MCF 10A (cell line): ENCODE measurements at regions not wholly inside any gene's neighbourhood (a gene's known extent, or its start where the extent isn't known, plus 50 kb on each side); places are given as distances from the start of the nearest gene placed in this dataset.

Source experiments
- BruUV-seq: library from RNA; stranded (reverse); fragments of 400-500 nt; replicated peaks from 2 replicates; lab custom pipeline; 2021; lab: Mats Ljungman, UMichigan
- CTCF ChIA-PET: fragments of 300-600 bp; sonication (Branson Sonifier 250); formaldehyde crosslinking; extraction: SDS; loops from one replicate; lab custom pipeline; 2021; ENCODE audit warnings: antibody characterized with exemption, inconsistent platforms; lab: Yijun Ruan, JAX
- POLR2A ChIA-PET: fragments of 300-600, 350-650 bp; sonication (Branson Sonifier 250); formaldehyde crosslinking; extraction: SDS; loops from one replicate; lab custom pipeline; 2020; ENCODE audit warnings: antibody characterized with exemption, inconsistent platforms; lab: Yijun Ruan, JAX
- DNase-seq: peaks from one replicate; pipeline ENCODE4 v3.0.0-alpha.2; 2018; ENCODE audit not compliant: unreplicated experiment
- H3K27ac Mint-ChIP-seq: one replicate; pipeline ENCODE4 v1.8.0; 2022; ENCODE audit warnings: mild to moderate bottlenecking, low read depth, mixed read lengths; ENCODE audit not compliant: unreplicated experiment
- H3K27me3 Mint-ChIP-seq: one replicate; pipeline ENCODE4 v1.8.0; 2022; ENCODE audit warnings: mixed read lengths; ENCODE audit not compliant: insufficient read depth, unreplicated experiment
- H3K36me3 Mint-ChIP-seq: one replicate; pipeline ENCODE4 v1.8.0; 2022; ENCODE audit warnings: mild to moderate bottlenecking, moderate library complexity, mixed read lengths; ENCODE audit not compliant: insufficient read depth, unreplicated experiment
- H3K4me1 Mint-ChIP-seq: one replicate; pipeline ENCODE4 v1.8.0; 2022; ENCODE audit warnings: mixed read lengths; ENCODE audit not compliant: insufficient read depth, unreplicated experiment
- H3K4me3 Mint-ChIP-seq: one replicate; pipeline ENCODE4 v1.8.0; 2022; ENCODE audit warnings: mild to moderate bottlenecking, moderate library complexity, mixed read lengths; ENCODE audit not compliant: unreplicated experiment
- H3K9me3 Mint-ChIP-seq: one replicate; pipeline ENCODE4 v1.8.0; 2022; ENCODE audit warnings: mixed read lengths; ENCODE audit not compliant: unreplicated experiment
- intact Hi-C: fragments of 100-400 bp; cut with micrococcal nuclease; formaldehyde crosslinking; loops from 2 replicates; pipeline ENCODE4 v1.14.1; 2022
- TF ChIP-seq, protein P1 (sequence below): fragments of 200-600 bp; IDR thresholded peaks from one replicate; pipeline ENCODE4 v1.8.0; 2022; ENCODE audit warnings: antibody characterized with exemption, mild to moderate bottlenecking; ENCODE audit not compliant: unreplicated experiment

GRCh38 chr7:110084181-110084807, 1006.6 kb upstream of the LRRN3 start:
- TF ChIP-seq, protein P1, sequence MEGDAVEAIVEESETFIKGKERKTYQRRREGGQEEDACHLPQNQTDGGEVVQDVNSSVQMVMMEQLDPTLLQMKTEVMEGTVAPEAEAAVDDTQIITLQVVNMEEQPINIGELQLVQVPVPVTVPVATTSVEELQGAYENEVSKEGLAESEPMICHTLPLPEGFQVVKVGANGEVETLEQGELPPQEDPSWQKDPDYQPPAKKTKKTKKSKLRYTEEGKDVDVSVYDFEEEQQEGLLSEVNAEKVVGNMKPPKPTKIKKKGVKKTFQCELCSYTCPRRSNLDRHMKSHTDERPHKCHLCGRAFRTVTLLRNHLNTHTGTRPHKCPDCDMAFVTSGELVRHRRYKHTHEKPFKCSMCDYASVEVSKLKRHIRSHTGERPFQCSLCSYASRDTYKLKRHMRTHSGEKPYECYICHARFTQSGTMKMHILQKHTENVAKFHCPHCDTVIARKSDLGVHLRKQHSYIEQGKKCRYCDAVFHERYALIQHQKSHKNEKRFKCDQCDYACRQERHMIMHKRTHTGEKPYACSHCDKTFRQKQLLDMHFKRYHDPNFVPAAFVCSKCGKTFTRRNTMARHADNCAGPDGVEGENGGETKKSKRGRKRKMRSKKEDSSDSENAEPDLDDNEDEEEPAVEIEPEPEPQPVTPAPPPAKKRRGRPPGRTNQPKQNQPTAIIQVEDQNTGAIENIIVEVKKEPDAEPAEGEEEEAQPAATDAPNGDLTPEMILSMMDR, result no peak
- no peaks in the 10 kb centered on the region for H3K9me3 Mint-ChIP-seq
- no peaks in the 10 kb centered on the region for H3K4me1 Mint-ChIP-seq
- intact Hi-C loops, result no loop called here
- ChIA-PET CTCF (interaction anchor here (0.6 kb wide), 2 partner anchors 81 to 120 kb away, joined by 3 read pairs; no protein-coding TSS in a partner anchor), POLR2A (no interaction called here)
- H3K4me3 Mint-ChIP-seq, result no peak overlapping the region
- H3K27ac Mint-ChIP-seq, result no peak overlapping the region
- no peaks in the 10 kb centered on the region for H3K36me3 Mint-ChIP-seq
- no peak for DNase-seq
- no peaks in the 10 kb centered on the region for H3K27me3 Mint-ChIP-seq
- no TSS peak for BruUV-seq

DNA sequence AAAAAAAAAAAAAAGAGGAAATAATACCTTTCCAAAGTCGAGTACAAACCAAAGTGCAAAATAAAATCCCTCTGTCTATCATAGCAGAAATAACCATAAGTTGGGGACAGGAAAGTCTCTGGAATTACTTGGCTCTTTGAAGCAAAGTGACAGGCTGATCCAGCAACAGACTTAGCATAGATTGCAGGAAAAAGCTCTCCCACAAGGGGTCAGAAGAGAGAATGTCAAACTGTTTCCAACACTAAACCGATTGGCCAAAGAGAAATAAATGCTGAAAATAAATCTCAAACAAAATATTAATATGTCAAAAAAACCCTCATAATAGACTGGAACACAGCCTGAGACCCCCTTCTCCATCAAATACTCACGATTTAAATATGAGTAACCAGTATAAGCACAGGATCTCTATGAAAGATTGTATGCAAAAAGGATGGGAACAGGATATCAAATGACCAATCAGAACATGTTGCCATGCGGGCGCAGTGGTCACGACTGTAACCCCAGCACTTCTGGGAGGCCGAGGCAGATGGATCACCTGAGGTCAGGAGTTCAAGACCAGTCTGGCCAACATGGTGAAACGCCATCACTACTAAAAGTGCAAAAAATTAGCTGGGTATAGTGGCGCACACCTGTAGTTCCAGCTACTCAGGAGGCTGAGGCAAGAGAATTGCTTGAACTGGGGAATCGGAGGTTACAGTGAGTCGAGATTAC, 1000.7 kb upstream of the LRRN3 start:
- TF ChIP-seq, protein P1, result peak; percentile 60
- Mint-ChIP-seq H3K36me3 (no peaks in the 10 kb centered on the region), H3K27me3 (no peaks in the 10 kb centered on the region), H3K27ac (no peak overlapping the region), H3K4me3 (no peak overlapping the region), H3K4me1 (no peaks in the 10 kb centered on the region), H3K9me3 (no peaks in the 10 kb centered on the region)
- BruUV-seq, result no TSS peak
- POLR2A ChIA-PET, result no interaction called here
- intact Hi-C loops, result loop anchor here (1.0 to 10.0 kb wide), 2 partner anchors 245 to 352 kb away; no protein-coding TSS in a partner anchor
- CTCF ChIA-PET, result interaction anchor here (0.6 to 1.0 kb wide), 5 partner anchors 112 to 746 kb away, joined by 3 to 10 read pairs (median 4); no protein-coding TSS in a partner anchor
- DNase-seq, result peak; percentile 56

DNA sequence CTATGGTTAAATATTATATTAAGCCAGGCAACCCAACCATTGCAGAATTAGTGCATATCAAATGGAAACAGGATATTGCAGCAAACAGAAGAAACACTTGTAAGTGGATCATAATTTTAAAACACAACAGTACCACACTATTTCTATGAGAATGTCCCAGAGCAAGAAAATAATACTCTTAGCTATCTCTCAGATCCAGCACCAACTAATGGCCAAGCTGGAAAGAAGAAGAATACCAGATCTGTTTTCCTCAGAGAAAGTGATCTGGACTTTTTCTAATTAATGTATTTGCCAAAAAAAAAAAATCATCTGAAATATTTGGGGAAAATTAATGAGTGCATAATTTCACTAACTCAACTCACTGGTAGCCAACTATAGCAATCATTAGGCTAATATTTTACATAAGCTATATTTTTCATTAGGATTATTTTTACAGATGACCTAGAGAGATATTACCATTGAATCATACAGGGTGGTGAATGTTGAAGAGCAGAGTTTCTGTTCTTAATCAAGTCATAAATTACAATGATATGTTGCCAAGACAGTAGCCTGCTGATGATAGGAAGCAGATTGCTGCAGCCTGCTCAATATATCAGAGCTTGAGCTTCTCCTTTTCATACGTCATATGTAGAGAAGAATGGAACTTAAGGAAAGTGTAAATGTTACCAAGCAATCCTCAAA, 995.4 kb upstream of the LRRN3 start:
- no peaks in the 10 kb centered on the region for H3K4me1 Mint-ChIP-seq
- no TSS peak for BruUV-seq
- no peaks in the 10 kb centered on the region for H3K36me3 Mint-ChIP-seq
- H3K27me3 Mint-ChIP-seq, result no peaks in the 10 kb centered on the region
- POLR2A ChIA-PET, result interaction anchor here (0.6 kb wide), 1 partner anchor 197 kb away, joined by 4 read pairs; no protein-coding TSS in a partner anchor
- H3K9me3 Mint-ChIP-seq, result peaks cover 4% of the 10 kb centered on the region
- no peak overlapping the region for H3K4me3 Mint-ChIP-seq
- no peak overlapping the region for H3K27ac Mint-ChIP-seq
- DNase-seq, result no peak
- CTCF ChIA-PET, result interaction anchor here (0.6 kb wide), 1 partner anchor 1695 kb away, joined by 4 read pairs; no protein-coding TSS in a partner anchor
- TF ChIP-seq, protein P1, result no peak
- intact Hi-C loops, result loop anchor here (10.0 kb wide), 1 partner anchor 251 kb away; no protein-coding TSS in a partner anchor

DNA sequence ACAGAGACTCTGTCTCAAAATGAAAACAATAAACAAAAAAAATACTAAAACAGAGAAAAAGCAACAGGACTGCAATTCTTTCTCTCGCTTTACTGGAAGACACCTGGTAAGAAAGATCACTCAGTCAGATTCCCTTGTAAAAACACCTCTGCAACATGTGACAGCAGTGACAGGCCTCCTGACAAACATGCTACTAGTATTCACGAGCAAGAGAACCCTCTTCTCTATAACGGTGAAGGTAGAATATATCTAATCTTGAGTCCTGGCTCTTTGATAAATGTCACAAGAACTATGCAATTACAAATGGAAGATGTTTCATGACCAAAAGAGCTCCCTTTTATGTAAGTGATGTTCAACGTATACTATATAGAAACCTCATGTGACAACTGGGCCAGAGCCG, 986.7 kb upstream of the LRRN3 start:
- TF ChIP-seq, protein P1, result no peak
- ChIA-PET CTCF (no interaction called here), POLR2A (no interaction called here)
- BruUV-seq, result no TSS peak
- Mint-ChIP-seq H3K27me3 (no peaks in the 10 kb centered on the region), H3K27ac (no peak overlapping the region), H3K4me3 (no peak overlapping the region), H3K9me3 (peaks cover 7% of the 10 kb centered on the region), H3K36me3 (no peaks in the 10 kb centered on the region), H3K4me1 (no peaks in the 10 kb centered on the region)
- DNase-seq, result no peak
- intact Hi-C loops, result no loop called here
